ENCODE measurements at regions not wholly inside any gene's neighbourhood (a gene's known extent, or its start where the extent isn't known, plus 50 kb on each side); places are given as distances from the start of the nearest gene placed in this dataset.

GRCh38 chr13:106858903-106859532, 291.1 kb upstream of the ARGLU1 start:
- no peak for TF ChIP-seq POLR2A (IDR thresholded peaks at IDR 0.05)
- no peak for TF ChIP-seq POLR2AphosphoS5 (IDR thresholded peaks at IDR 0.05)
- TF ChIP-seq, protein P1, sequence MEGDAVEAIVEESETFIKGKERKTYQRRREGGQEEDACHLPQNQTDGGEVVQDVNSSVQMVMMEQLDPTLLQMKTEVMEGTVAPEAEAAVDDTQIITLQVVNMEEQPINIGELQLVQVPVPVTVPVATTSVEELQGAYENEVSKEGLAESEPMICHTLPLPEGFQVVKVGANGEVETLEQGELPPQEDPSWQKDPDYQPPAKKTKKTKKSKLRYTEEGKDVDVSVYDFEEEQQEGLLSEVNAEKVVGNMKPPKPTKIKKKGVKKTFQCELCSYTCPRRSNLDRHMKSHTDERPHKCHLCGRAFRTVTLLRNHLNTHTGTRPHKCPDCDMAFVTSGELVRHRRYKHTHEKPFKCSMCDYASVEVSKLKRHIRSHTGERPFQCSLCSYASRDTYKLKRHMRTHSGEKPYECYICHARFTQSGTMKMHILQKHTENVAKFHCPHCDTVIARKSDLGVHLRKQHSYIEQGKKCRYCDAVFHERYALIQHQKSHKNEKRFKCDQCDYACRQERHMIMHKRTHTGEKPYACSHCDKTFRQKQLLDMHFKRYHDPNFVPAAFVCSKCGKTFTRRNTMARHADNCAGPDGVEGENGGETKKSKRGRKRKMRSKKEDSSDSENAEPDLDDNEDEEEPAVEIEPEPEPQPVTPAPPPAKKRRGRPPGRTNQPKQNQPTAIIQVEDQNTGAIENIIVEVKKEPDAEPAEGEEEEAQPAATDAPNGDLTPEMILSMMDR (IDR thresholded peaks at IDR 0.05) = no peak

Data from breast epithelium (tissue), 3 donors.